ENCODE measurements at regions not wholly inside any gene's neighbourhood (a gene's known extent, or its start where the extent isn't known, plus 50 kb on each side); places are given as distances from the start of the nearest gene placed in this dataset.

GRCh38 chr6:6912817-6913744 is 194.7 kb upstream of the RREB1 start:
- Mint-ChIP-seq H3K9me3 (no peaks in the 10 kb centered on the region), H3K36me3 (ENCODE audit: low read depth) (no peaks in the 10 kb centered on the region), H3K27ac (peak overlapping the region; percentile 70 to 81 (median 77)), H3K4me1 (peaks cover 59% of the 10 kb centered on the region), H3K27me3 (ENCODE audit: low read depth) (peaks cover 23% of the 10 kb centered on the region), H3K4me3 (peak overlapping the region; percentile 6 to 24 (median 6))
- no peak for TF ChIP-seq CTCF (IDR thresholded peaks at IDR 0.05; ENCODE audit: unreplicated experiment in 3 of 3)

GRCh38 chr6:6915219-6915618 is 192.5 kb upstream of the RREB1 start:
- peaks cover 17% of the 10 kb centered on the region for H3K27me3 Mint-ChIP-seq (ENCODE audit: low read depth)
- TF ChIP-seq CTCF (IDR thresholded peaks at IDR 0.05; ENCODE audit: unreplicated experiment in 3 of 3): no peak
- H3K27ac Mint-ChIP-seq: peak overlapping the region; percentile 64 to 94 (median 86)
- H3K4me3 Mint-ChIP-seq: peak overlapping the region in 2 of 3 experiments; percentile 8 to 54
- no peaks in the 10 kb centered on the region for H3K36me3 Mint-ChIP-seq (ENCODE audit: low read depth)
- H3K4me1 Mint-ChIP-seq: peaks cover 74% of the 10 kb centered on the region
- no peaks in the 10 kb centered on the region for H3K9me3 Mint-ChIP-seq

- H3K27ac Mint-ChIP-seq: peak overlapping the region; percentile 64 to 94 (median 86)
- no peaks in the 10 kb centered on the region for H3K9me3 Mint-ChIP-seq
- peak overlapping the region in 2 of 3 experiments; percentile 10 to 54 for H3K4me3 Mint-ChIP-seq
- H3K27me3 Mint-ChIP-seq (ENCODE audit: low read depth): peaks cover 17% of the 10 kb centered on the region
- peaks cover 82% of the 10 kb centered on the region for H3K4me1 Mint-ChIP-seq
- no peak for TF ChIP-seq CTCF (IDR thresholded peaks at IDR 0.05; ENCODE audit: unreplicated experiment in 3 of 3)
- H3K36me3 Mint-ChIP-seq (ENCODE audit: low read depth): no peaks in the 10 kb centered on the region
Observed at GRCh38 chr6:6915813-6916547, 191.8 kb upstream of the RREB1 start.

GRCh38 chr6:6916598-6916997 is 191.2 kb upstream of the RREB1 start:
- Mint-ChIP-seq H3K27ac (peak overlapping the region; percentile 64 to 94 (median 86)), H3K9me3 (no peaks in the 10 kb centered on the region), H3K4me3 (no peak overlapping the region), H3K4me1 (peaks cover 86% of the 10 kb centered on the region), H3K27me3 (ENCODE audit: low read depth) (peaks cover 16% of the 10 kb centered on the region), H3K36me3 (ENCODE audit: low read depth) (no peaks in the 10 kb centered on the region)
- no peak for TF ChIP-seq CTCF (IDR thresholded peaks at IDR 0.05; ENCODE audit: unreplicated experiment in 3 of 3)

- H3K4me3 Mint-ChIP-seq: no peak overlapping the region
- H3K27me3 Mint-ChIP-seq (ENCODE audit: low read depth): peaks cover 15% of the 10 kb centered on the region
- peak overlapping the region in 1 of 3 experiments; percentile 77 for H3K27ac Mint-ChIP-seq
- no peaks in the 10 kb centered on the region for H3K9me3 Mint-ChIP-seq
- peaks cover 71% of the 10 kb centered on the region for H3K4me1 Mint-ChIP-seq
- no peaks in the 10 kb centered on the region for H3K36me3 Mint-ChIP-seq (ENCODE audit: low read depth)
- no peak for TF ChIP-seq CTCF (IDR thresholded peaks at IDR 0.05; ENCODE audit: unreplicated experiment in 3 of 3)
Observed at GRCh38 chr6:6918216-6918983, 189.4 kb upstream of the RREB1 start.
